Endothelial cell of umbilical vein (primary cell): ENCODE measurements at regions not wholly inside any gene's neighbourhood (a gene's known extent, or its start where the extent isn't known, plus 50 kb on each side); places are given as distances from the start of the nearest gene placed in this dataset.

Experiments
- BruUV-seq: library from RNA; stranded (reverse); fragments of 400-500 nt; replicated peaks from 2 replicates; lab custom pipeline; 2021; lab: Mats Ljungman, UMichigan
- CTCF ChIA-PET: fragments of 300-600, 350-600 bp; sonication (Branson Sonifier 250); formaldehyde crosslinking; loops from one replicate; lab custom pipeline; 2021; ENCODE audit warnings: antibody characterized with exemption, inconsistent platforms; lab: Charles Lee
- POLR2A ChIA-PET: fragments of 300-600, 350-600 bp; sonication (Branson Sonifier 250); formaldehyde crosslinking; loops from one replicate; lab custom pipeline; 2021; ENCODE audit warnings: antibody characterized with exemption, inconsistent platforms; lab: Charles Lee
- DNase-seq: peaks from one replicate; pipeline ENCODE4 v3.0.0-alpha.2; 2011; ENCODE audit warnings: low read depth, low spot score
- FAIRE-seq: peaks from 2 replicates; lab custom pipeline; 2011; peaks lifted over from hg19 to GRCh38; lab: Jason Lieb, UNC
- H2AFZ ChIP-seq: 2 replicates; pipeline ENCODE4 v1.6.0; 2012; ENCODE audit warnings: low read depth, low read length, control low read depth, inconsistent platforms
- H3K27ac ChIP-seq: 2 replicates; pipeline ENCODE4 v1.5.1; 2011; ENCODE audit warnings: low read depth, mild to moderate bottlenecking, control low read depth, low read length, moderate library complexity; ENCODE audit not compliant: insufficient read depth
- H3K27me3 ChIP-seq, 2 experiments: 2 replicates each; pipeline versions ENCODE4 v1.6.0 to v1.6.1; 2011; ENCODE audit warnings: low read length in 2 of 2, mixed read lengths in 1 of 2; ENCODE audit not compliant: control insufficient read depth in 2 of 2, insufficient read depth in 2 of 2
- H3K36me3 ChIP-seq, 2 experiments: 2 replicates in 1 of 2; 3 replicates in 1 of 2; pipeline ENCODE4 v1.5.1; 2011; ENCODE audit warnings: low read length in 2 of 2, mild to moderate bottlenecking in 1 of 2, moderate library complexity in 1 of 2; ENCODE audit not compliant: control insufficient read depth in 2 of 2, insufficient read depth in 2 of 2; ENCODE audit errors: extremely low read depth in 1 of 2
- H3K4me1 ChIP-seq: 3 replicates; pipeline ENCODE4 v1.5.1; 2011; ENCODE audit warnings: mild to moderate bottlenecking, low read length; ENCODE audit not compliant: control insufficient read depth, insufficient read depth; ENCODE audit errors: extremely low read depth
- H3K4me2 ChIP-seq: 2 replicates; pipeline ENCODE4 v1.6.1; 2011; ENCODE audit warnings: low read length, control low read depth, mixed read lengths; ENCODE audit not compliant: insufficient read depth
- H3K4me3 ChIP-seq, 3 experiments: fragments of 200-600 bp in 1 of 3; sonication (generic), shearing (Covaris generic) in 1 of 3; replicated peaks in 1 of 3; 2 replicates each; pipeline ENCODE4 v1.5.1; 2011 to 2016; ENCODE audit warnings: control low read depth in 3 of 3, low read length in 3 of 3, mild to moderate bottlenecking in 2 of 3, inconsistent platforms in 1 of 3, low read depth in 1 of 3, moderate library complexity in 1 of 3; ENCODE audit not compliant: insufficient read depth in 1 of 3
- H3K79me2 ChIP-seq: 2 replicates; pipeline ENCODE4 v1.6.0; 2012; ENCODE audit warnings: low read length, inconsistent platforms; ENCODE audit not compliant: control insufficient read depth, insufficient read depth
- H3K9ac ChIP-seq: replicated peaks from 2 replicates; pipeline ENCODE3; 2011; ENCODE audit warnings: low read length, control low read depth; ENCODE audit not compliant: insufficient read depth; ENCODE audit errors: extremely low read depth
- H3K9me1 ChIP-seq: replicated peaks from 3 replicates; pipeline ENCODE4 v1.6.0; 2011; ENCODE audit warnings: mild to moderate bottlenecking, low read length; ENCODE audit not compliant: control insufficient read depth, insufficient read depth; ENCODE audit errors: extremely low read depth
- H3K9me3 ChIP-seq: replicated peaks from 2 replicates; pipeline ENCODE4 v1.5.1; 2012; ENCODE audit warnings: low read length, inconsistent platforms; ENCODE audit not compliant: control insufficient read depth, insufficient read depth
- H4K20me1 ChIP-seq: replicated peaks from 2 replicates; pipeline ENCODE3; 2011; ENCODE audit warnings: mild to moderate bottlenecking, low read length; ENCODE audit not compliant: control insufficient read depth, insufficient read depth; ENCODE audit errors: extremely low read depth
- CTCF ChIP-seq, 2 donors: IDR thresholded peaks; 1 replicate in 1 of 2; 2 replicates in 1 of 2; pipeline ENCODE4 v1.5.1; 2011; ENCODE audit warnings: low read length in 2 of 2, mild to moderate bottlenecking in 2 of 2, moderate library complexity in 2 of 2, control low read depth in 1 of 2, inconsistent platforms in 1 of 2, low read depth in 1 of 2; ENCODE audit not compliant: insufficient read depth in 1 of 2; ENCODE audit errors: extremely low read depth in 1 of 2
- EZH2 ChIP-seq: IDR thresholded peaks from 2 replicates; pipeline ENCODE4 v1.6.1; 2012; ENCODE audit warnings: borderline replicate concordance, low read depth, mild to moderate bottlenecking, moderate library complexity, low read length, inconsistent platforms; ENCODE audit not compliant: severe bottlenecking
- FOS ChIP-seq: IDR thresholded peaks from 2 replicates; pipeline ENCODE4 v1.6.1; 2011; ENCODE audit warnings: mild to moderate bottlenecking, low read length, moderate library complexity, borderline replicate concordance; ENCODE audit not compliant: insufficient read depth
- MAX ChIP-seq: IDR thresholded peaks from 2 replicates; pipeline ENCODE4 v1.6.1; 2011; ENCODE audit not compliant: insufficient read depth, insufficient read length
- POLR2A ChIP-seq: IDR thresholded peaks from 2 replicates; pipeline ENCODE4 v1.6.1; 2012; ENCODE audit warnings: low read depth, mild to moderate bottlenecking, control low read depth, low read length
- POLR2AphosphoS5 ChIP-seq: IDR thresholded peaks from 2 replicates; pipeline ENCODE4 v1.6.1; 2012; ENCODE audit warnings: low read depth, mild to moderate bottlenecking, control low read depth, low read length, moderate library complexity; ENCODE audit not compliant: insufficient read depth
- dilution Hi-C: fragments of 300-500 bp; cut with MboI; formaldehyde crosslinking; loops from one replicate; pipeline ENCODE4 v1.15.0; 2019; ENCODE audit warnings: low sequenced_read_pairs; ENCODE audit not compliant: extremely low pct_ligation_motif_present
- intact Hi-C: fragments of 100-400 bp; cut with micrococcal nuclease; formaldehyde crosslinking; loops from one replicate; pipeline ENCODE4 v1.10.0; 2022

GRCh38 chr11:70016666-70017367 lies 61.3 kb upstream of the ANO1 start:
- no peaks in the 10 kb centered on the region for H4K20me1 ChIP-seq
- no peak for TF ChIP-seq EZH2
- TF ChIP-seq MAX, result no peak
- TF ChIP-seq POLR2A, result no peak
- TF ChIP-seq POLR2AphosphoS5, result no peak
- TF ChIP-seq FOS, result peak; percentile 56
- no peak for TF ChIP-seq CTCF (IDR thresholded peaks at IDR 0.05; ENCODE audit: extremely low read depth in 1 of 2, insufficient read depth in 1 of 2, low read depth in 1 of 2, low read length in 2 of 2)
- DNase-seq (peak; percentile 4), FAIRE-seq (peak; percentile 42)
- no peak overlapping the region for H3K4me2 ChIP-seq
- no peaks in the 10 kb centered on the region for H3K9me3 ChIP-seq
- no peak overlapping the region for H3K9ac ChIP-seq
- no peaks in the 10 kb centered on the region for H3K79me2 ChIP-seq
- intact Hi-C loops (no loop called here), dilution Hi-C loops (no loop called here)
- ChIA-PET CTCF (no interaction called here), POLR2A (no interaction called here)
- BruUV-seq, result no TSS peak
- no peak overlapping the region for H2AFZ ChIP-seq
- H3K4me3 ChIP-seq, result no peak overlapping the region
- H3K27ac ChIP-seq, result no peak overlapping the region
- H3K27me3 ChIP-seq, result no peaks in the 10 kb centered on the region
- no peaks in the 10 kb centered on the region for H3K36me3 ChIP-seq
- H3K4me1 ChIP-seq, result no peaks in the 10 kb centered on the region
- H3K9me1 ChIP-seq, result no peaks in the 10 kb centered on the region
